ENCODE measurements at regions not wholly inside any gene's neighbourhood (a gene's known extent, or its start where the extent isn't known, plus 50 kb on each side); places are given as distances from the start of the nearest gene placed in this dataset.

DNA sequence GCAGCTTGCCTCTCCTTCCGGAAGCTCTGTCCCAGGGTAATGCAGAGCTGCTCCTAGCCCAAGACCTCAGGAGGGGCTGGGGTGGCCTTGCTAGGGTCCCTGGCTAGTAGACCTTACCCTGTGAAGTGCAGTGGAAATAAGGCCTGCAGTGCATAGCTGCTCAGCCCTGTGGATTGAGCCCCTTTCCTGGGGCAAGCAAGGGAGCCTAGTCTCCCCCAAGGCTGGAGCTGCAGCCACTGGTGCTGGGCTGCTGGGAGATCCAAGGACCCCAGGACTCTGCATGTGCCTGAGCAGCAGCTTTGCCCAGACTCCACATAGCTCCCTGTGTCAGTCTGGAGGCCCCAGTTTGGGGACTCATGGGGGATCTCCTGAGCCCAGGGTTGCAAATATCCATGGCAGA, 57.9 kb downstream of the FANCF start:
- no peak overlapping the region for H3K4me3 ChIP-seq (ENCODE audit: low read depth, low read length)
- no peak for DNase-seq (ENCODE audit: low read depth)
- TF ChIP-seq, protein P1, sequence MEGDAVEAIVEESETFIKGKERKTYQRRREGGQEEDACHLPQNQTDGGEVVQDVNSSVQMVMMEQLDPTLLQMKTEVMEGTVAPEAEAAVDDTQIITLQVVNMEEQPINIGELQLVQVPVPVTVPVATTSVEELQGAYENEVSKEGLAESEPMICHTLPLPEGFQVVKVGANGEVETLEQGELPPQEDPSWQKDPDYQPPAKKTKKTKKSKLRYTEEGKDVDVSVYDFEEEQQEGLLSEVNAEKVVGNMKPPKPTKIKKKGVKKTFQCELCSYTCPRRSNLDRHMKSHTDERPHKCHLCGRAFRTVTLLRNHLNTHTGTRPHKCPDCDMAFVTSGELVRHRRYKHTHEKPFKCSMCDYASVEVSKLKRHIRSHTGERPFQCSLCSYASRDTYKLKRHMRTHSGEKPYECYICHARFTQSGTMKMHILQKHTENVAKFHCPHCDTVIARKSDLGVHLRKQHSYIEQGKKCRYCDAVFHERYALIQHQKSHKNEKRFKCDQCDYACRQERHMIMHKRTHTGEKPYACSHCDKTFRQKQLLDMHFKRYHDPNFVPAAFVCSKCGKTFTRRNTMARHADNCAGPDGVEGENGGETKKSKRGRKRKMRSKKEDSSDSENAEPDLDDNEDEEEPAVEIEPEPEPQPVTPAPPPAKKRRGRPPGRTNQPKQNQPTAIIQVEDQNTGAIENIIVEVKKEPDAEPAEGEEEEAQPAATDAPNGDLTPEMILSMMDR (IDR thresholded peaks at IDR 0.05; ENCODE audit: low read depth, low read length, missing control alignments): no peak
- in situ Hi-C loops (cut with HindIII; ENCODE audit: low sequenced_read_pairs): no loop called here

DNA sequence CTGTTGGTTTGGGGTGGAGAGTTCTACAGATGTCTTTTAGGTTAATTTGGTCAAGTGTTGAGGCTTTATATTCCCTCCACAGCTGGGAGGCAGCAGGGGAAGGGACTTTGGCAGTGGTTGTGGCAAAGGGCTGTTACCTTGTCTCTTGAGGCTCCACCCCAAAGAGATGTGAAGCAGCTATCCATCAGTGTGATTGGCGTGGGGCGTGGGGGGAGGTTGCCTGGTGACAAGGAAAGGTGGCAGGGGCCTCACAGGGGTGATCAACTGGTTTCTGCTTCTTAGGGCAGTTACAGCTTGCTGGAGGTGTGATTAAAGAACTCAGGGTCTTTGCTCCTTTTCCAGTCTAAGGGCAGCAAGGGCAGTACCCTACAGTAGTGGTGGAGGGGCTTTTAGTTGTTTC, 59.3 kb downstream of the FANCF start:
- no peak overlapping the region for H3K4me3 ChIP-seq (ENCODE audit: low read depth, low read length)
- in situ Hi-C loops (cut with HindIII; ENCODE audit: low sequenced_read_pairs): no loop called here
- TF ChIP-seq, protein P1 (IDR thresholded peaks at IDR 0.05; ENCODE audit: low read depth, low read length, missing control alignments): no peak
- DNase-seq (ENCODE audit: low read depth): no peak

DNA sequence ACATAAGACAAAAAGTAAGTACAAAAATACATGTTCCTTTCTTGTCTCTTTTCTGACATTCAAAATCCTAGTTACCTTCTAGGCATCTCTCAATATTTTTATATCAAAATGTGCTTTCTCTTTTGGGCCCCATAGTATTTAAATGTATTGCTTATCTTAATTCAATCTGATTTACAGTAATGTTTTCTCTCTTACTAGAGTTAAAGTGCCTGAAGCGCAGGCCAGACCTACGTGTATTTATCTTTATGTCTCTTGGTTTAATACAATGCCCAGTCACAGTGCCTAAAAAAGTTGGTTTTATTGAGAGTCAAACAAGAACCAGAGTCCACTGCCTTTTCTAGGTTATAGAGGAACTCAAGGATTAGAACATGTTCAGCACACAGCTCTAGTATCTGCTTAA, 64.3 kb downstream of the FANCF start:
- in situ Hi-C loops (cut with HindIII; ENCODE audit: low sequenced_read_pairs): no loop called here
- TF ChIP-seq, protein P1 (IDR thresholded peaks at IDR 0.05; ENCODE audit: low read depth, low read length, missing control alignments): no peak
- no peak overlapping the region for H3K4me3 ChIP-seq (ENCODE audit: low read depth, low read length)
- DNase-seq (ENCODE audit: low read depth): no peak

DNA sequence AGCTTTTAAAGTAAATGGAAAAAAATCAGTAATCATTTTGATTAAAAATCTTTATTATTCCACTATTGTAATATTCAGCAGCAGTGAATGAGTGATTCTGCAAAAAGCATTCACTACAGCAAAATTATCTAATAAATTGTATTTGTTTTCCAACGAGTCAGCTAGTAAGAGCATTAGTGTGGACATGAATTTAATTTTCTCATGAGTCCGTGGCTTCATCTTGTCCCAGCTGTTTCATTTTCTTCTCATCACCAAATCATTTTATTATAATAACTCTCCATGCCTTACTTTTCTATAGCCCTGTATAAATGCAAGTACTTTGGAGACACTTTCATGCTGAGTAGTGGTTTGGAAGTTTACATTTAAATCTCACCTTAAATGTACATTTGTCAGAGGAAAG, 66.2 kb downstream of the FANCF start:
- H3K4me3 ChIP-seq (ENCODE audit: low read depth, low read length): no peak overlapping the region
- TF ChIP-seq, protein P1 (IDR thresholded peaks at IDR 0.05; ENCODE audit: low read depth, low read length, missing control alignments): no peak
- no peak for DNase-seq (ENCODE audit: low read depth)
- in situ Hi-C loops (cut with HindIII; ENCODE audit: low sequenced_read_pairs): loop anchor here (5.0 kb wide), 1 partner anchor 238 kb away; no protein-coding TSS in a partner anchor

DNA sequence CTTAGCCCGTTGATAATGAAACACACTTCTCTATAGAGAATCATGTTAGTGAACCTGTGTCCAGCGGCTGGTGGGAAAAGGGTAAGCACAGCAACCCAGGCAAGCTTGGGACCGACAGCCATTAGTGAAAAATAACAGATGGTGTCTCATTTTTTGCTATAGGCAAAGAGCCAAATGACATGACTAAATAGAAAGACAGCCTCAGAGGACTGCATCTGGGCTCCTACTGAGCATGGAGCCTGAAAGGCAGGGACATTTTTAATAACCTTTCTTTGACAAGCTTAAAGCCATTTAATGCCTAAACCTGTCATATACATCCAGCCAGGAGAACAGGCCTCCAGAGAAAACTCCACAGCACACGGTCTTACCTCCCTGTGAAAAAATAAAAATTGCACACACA, 67.0 kb downstream of the FANCF start:
- no peak overlapping the region for H3K4me3 ChIP-seq (ENCODE audit: low read depth, low read length)
- TF ChIP-seq, protein P1 (IDR thresholded peaks at IDR 0.05; ENCODE audit: low read depth, low read length, missing control alignments): no peak
- in situ Hi-C loops (cut with HindIII; ENCODE audit: low sequenced_read_pairs): loop anchor here (5.0 kb wide), 1 partner anchor 239 kb away; no protein-coding TSS in a partner anchor
- no peak for DNase-seq (ENCODE audit: low read depth)

DNA sequence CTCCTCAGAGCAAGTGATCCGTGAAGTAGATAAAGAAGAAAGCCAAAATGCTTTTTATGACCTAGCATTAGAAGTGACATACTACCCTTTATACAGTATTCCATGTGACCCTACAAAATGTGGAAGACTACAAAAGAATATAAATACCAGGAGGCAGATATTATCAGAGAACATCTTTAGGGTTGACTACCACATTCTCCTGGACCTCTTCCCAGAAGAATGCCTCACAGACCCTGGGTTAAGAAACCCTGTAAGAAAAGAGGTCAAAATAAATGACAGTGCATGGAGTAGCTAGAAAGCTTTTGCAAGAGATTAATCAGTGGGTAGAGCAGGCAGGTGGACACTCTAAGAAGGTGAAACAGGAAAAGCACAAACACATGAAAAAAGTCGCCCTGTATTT, 69.2 kb downstream of the FANCF start:
- no peak overlapping the region for H3K4me3 ChIP-seq (ENCODE audit: low read depth, low read length)
- TF ChIP-seq, protein P1 (IDR thresholded peaks at IDR 0.05; ENCODE audit: low read depth, low read length, missing control alignments): no peak
- DNase-seq (ENCODE audit: low read depth): no peak
- in situ Hi-C loops (cut with HindIII; ENCODE audit: low sequenced_read_pairs): loop anchor here (5.0 kb wide), 1 partner anchor 241 kb away; no protein-coding TSS in a partner anchor

DNA sequence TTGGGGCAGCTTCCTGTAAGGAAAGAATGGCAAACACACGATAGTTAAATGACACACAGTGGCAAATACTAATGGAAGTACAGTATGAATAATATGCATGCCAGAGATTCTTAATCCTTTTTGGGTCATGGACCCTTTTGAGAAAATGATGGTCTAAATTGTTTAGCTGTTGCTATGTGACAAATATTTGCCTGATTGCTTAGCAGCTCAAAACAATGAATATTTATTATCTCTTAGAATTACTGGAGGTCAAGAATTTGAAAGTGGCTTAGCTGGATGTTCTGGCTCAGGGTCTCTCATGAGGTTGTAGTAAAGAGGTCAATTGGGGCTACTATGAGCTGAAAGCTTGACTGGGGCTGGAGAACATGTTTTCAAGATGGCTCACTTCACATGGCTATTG, 69.7 kb downstream of the FANCF start:
- no peak overlapping the region for H3K4me3 ChIP-seq (ENCODE audit: low read depth, low read length)
- TF ChIP-seq, protein P1 (IDR thresholded peaks at IDR 0.05; ENCODE audit: low read depth, low read length, missing control alignments): no peak
- DNase-seq (ENCODE audit: low read depth): no peak
- in situ Hi-C loops (cut with HindIII; ENCODE audit: low sequenced_read_pairs): loop anchor here (5.0 kb wide), 1 partner anchor 241 kb away; no protein-coding TSS in a partner anchor
